ENCODE measurements at regions not wholly inside any gene's neighbourhood (a gene's known extent, or its start where the extent isn't known, plus 50 kb on each side); places are given as distances from the start of the nearest gene placed in this dataset.

- CTCF ChIA-PET: no interaction called here
- POLR2A ChIA-PET: no interaction called here
- no peak overlapping the region for H3K27ac ChIP-seq (ENCODE audit: extremely low read depth, low read depth, low read length)
- no peaks in the 10 kb centered on the region for H3K9me3 ChIP-seq (ENCODE audit: control insufficient read depth, insufficient read depth, low read depth, low read length)
- H3K4me3 ChIP-seq (ENCODE audit: low read depth, low read length): no peak overlapping the region
- H3K36me3 ChIP-seq (ENCODE audit: control insufficient read depth in 2 of 2, insufficient read depth in 1 of 2, low read length in 2 of 2): no peaks in the 10 kb centered on the region
- TF ChIP-seq PATZ1 (tag by site-specific recombination; IDR thresholded peaks at IDR 0.05) (no peak), ZNF530 (tag by site-specific recombination; IDR thresholded peaks at IDR 0.05; ENCODE audit: low read depth) (no peak), ZNF362 (tag by site-specific recombination; IDR thresholded peaks at IDR 0.05) (no peak), ZNF138 (tag by site-specific recombination; IDR thresholded peaks at IDR 0.05; ENCODE audit: borderline replicate concordance) (no peak), ZNF580 (tag by site-specific recombination; IDR thresholded peaks at IDR 0.05) (no peak), INSM2 (tag by site-specific recombination; IDR thresholded peaks at IDR 0.05) (no peak), FEZF1 (tag by site-specific recombination; IDR thresholded peaks at IDR 0.05) (no peak), ZNF311 (tag by site-specific recombination; IDR thresholded peaks at IDR 0.05; ENCODE audit: borderline replicate concordance) (no peak), ZNF37A (tag by site-specific recombination; IDR thresholded peaks at IDR 0.05) (no peak), ZNF169 (tag by site-specific recombination; IDR thresholded peaks at IDR 0.05) (no peak), ZNF777 (tag by site-specific recombination; IDR thresholded peaks at IDR 0.05; ENCODE audit: borderline replicate concordance) (no peak), ZBTB1 (tag by site-specific recombination; IDR thresholded peaks at IDR 0.05) (no peak), ZFP69B (tag by site-specific recombination; IDR thresholded peaks at IDR 0.05) (no peak), ZNF621 (tag by site-specific recombination; IDR thresholded peaks at IDR 0.05) (no peak), ZNF394 (tag by site-specific recombination; IDR thresholded peaks at IDR 0.05; ENCODE audit: borderline replicate concordance) (no peak)
- H3K4me1 ChIP-seq (ENCODE audit: control insufficient read depth, insufficient read depth, low read length): no peaks in the 10 kb centered on the region
Observed at GRCh38 chr4:131013226-131013625, 1917.3 kb downstream of the C4orf33 start.

- no peaks in the 10 kb centered on the region for H3K36me3 ChIP-seq (ENCODE audit: control insufficient read depth in 2 of 2, insufficient read depth in 1 of 2, low read length in 2 of 2)
- CTCF ChIA-PET: no interaction called here
- POLR2A ChIA-PET: no interaction called here
- no peaks in the 10 kb centered on the region for H3K9me3 ChIP-seq (ENCODE audit: control insufficient read depth, insufficient read depth, low read depth, low read length)
- H3K27ac ChIP-seq (ENCODE audit: extremely low read depth, low read depth, low read length): no peak overlapping the region
- H3K4me3 ChIP-seq (ENCODE audit: low read depth, low read length): no peak overlapping the region
- H3K4me1 ChIP-seq (ENCODE audit: control insufficient read depth, insufficient read depth, low read length): no peaks in the 10 kb centered on the region
- TF ChIP-seq ZNF701 (tag by site-specific recombination; IDR thresholded peaks at IDR 0.05): no peak
- TF ChIP-seq ZBTB7A (tag by site-specific recombination; IDR thresholded peaks at IDR 0.05; ENCODE audit: low read depth): no peak
- no peak for TF ChIP-seq ZNF626 (tag by site-specific recombination; IDR thresholded peaks at IDR 0.05)
- no peak for TF ChIP-seq PRDM2 (tag by site-specific recombination; IDR thresholded peaks at IDR 0.05; ENCODE audit: borderline replicate concordance)
- TF ChIP-seq ZFP37 (tag by site-specific recombination; IDR thresholded peaks at IDR 0.05): no peak
- no peak for TF ChIP-seq KLF17 (tag by site-specific recombination; IDR thresholded peaks at IDR 0.05)
- no peak for TF ChIP-seq ZNF747 (tag by site-specific recombination; IDR thresholded peaks at IDR 0.05)
- no peak for TF ChIP-seq ZNF335 (tag by site-specific recombination; conservative IDR thresholded peaks at IDR 0.05)
- no peak for TF ChIP-seq ZNF530 (tag by site-specific recombination; IDR thresholded peaks at IDR 0.05; ENCODE audit: low read depth)
- no peak for TF ChIP-seq ZNF571 (tag by site-specific recombination; IDR thresholded peaks at IDR 0.05)
Observed at GRCh38 chr4:131026771-131027170, 1930.8 kb downstream of the C4orf33 start.

All from HEK293 (cell line).